ENCODE measurements at regions not wholly inside any gene's neighbourhood (a gene's known extent, or its start where the extent isn't known, plus 50 kb on each side); places are given as distances from the start of the nearest gene placed in this dataset.

- no peaks in the 10 kb centered on the region for H3K79me1 ChIP-seq (replicated peaks; ENCODE audit: low read length, poor library complexity, severe bottlenecking)
- no peak overlapping the region for H2AFZ ChIP-seq (ENCODE audit: low read depth, low read length)
- no peak overlapping the region for H3K23ac ChIP-seq (ENCODE audit: low read length in 2 of 2)
- H3K27ac ChIP-seq (ENCODE audit: low read length, poor library complexity, severe bottlenecking) = no peak overlapping the region
- peaks cover 3% of the 10 kb centered on the region for H3K4me1 ChIP-seq (ENCODE audit: control insufficient read depth, insufficient read depth, low read depth, low read length)
- peak overlapping the region; percentile 82 for H3K9ac ChIP-seq (ENCODE audit: low read length)
- H3K4me2 ChIP-seq (ENCODE audit: low read length, poor library complexity, severe bottlenecking) = no peak overlapping the region
- H4K8ac ChIP-seq (ENCODE audit: low read length) = no peak overlapping the region
- H3K14ac ChIP-seq (ENCODE audit: low read length in 2 of 2) = no peak overlapping the region
- H3K36me3 ChIP-seq (ENCODE audit: control insufficient read depth in 1 of 2, insufficient read depth in 2 of 2, low read depth in 1 of 2, low read length in 2 of 2) = no peaks in the 10 kb centered on the region
- H3K9me3 ChIP-seq (ENCODE audit: control insufficient read depth, low read length) = no peaks in the 10 kb centered on the region
- 96% methylated on average over 1 of the region's 1 CpG for WGBS
- DNase-seq = no peak
- no peak overlapping the region for H4K91ac ChIP-seq (ENCODE audit: low read length)
- H2BK12ac ChIP-seq (ENCODE audit: low read length in 2 of 2) = no peak overlapping the region
- no peak overlapping the region for H2BK15ac ChIP-seq (ENCODE audit: low read depth, poor library complexity, severe bottlenecking)
- no peak overlapping the region for H3K18ac ChIP-seq (ENCODE audit: low read depth in 1 of 2, low read length in 2 of 2)
- no peak overlapping the region for H2BK120ac ChIP-seq (ENCODE audit: low read depth, low read length)
- H2AK5ac ChIP-seq (ENCODE audit: low read length, severe bottlenecking) = no peak overlapping the region
- no peak overlapping the region for H3K4me3 ChIP-seq (ENCODE audit: insufficient read depth in 1 of 2, low read depth in 1 of 2, low read length in 2 of 2)
- H2BK5ac ChIP-seq (ENCODE audit: low read depth, low read length, poor library complexity, severe bottlenecking) = no peak overlapping the region
- no peak overlapping the region for H3K4ac ChIP-seq (ENCODE audit: low read depth in 1 of 2, low read length in 2 of 2)
- H3K27me3 ChIP-seq (ENCODE audit: control insufficient read depth in 1 of 2, insufficient read depth in 1 of 2, low read length in 2 of 2) = no peaks in the 10 kb centered on the region
Measured at GRCh38 chr3:153042088-153042487, 119.9 kb upstream of the RAP2B start.

GRCh38 chr3:153043729-153044328 is 118.2 kb upstream of the RAP2B start:
- no peak overlapping the region for H3K23ac ChIP-seq (ENCODE audit: low read length in 2 of 2)
- H3K4me1 ChIP-seq (ENCODE audit: control insufficient read depth, insufficient read depth, low read depth, low read length) = peaks cover under 1% of the 10 kb centered on the region
- no peak overlapping the region for H2BK12ac ChIP-seq (ENCODE audit: low read length in 2 of 2)
- H3K4ac ChIP-seq (ENCODE audit: low read depth in 1 of 2, low read length in 2 of 2) = no peak overlapping the region
- no peak overlapping the region for H4K91ac ChIP-seq (ENCODE audit: low read length)
- H3K14ac ChIP-seq (ENCODE audit: low read length in 2 of 2) = no peak overlapping the region
- no peaks in the 10 kb centered on the region for H3K27me3 ChIP-seq (ENCODE audit: control insufficient read depth in 1 of 2, insufficient read depth in 1 of 2, low read length in 2 of 2)
- no peaks in the 10 kb centered on the region for H3K79me1 ChIP-seq (replicated peaks; ENCODE audit: low read length, poor library complexity, severe bottlenecking)
- H2AK5ac ChIP-seq (ENCODE audit: low read length, severe bottlenecking) = no peak overlapping the region
- H3K4me3 ChIP-seq (ENCODE audit: insufficient read depth in 1 of 2, low read depth in 1 of 2, low read length in 2 of 2) = peak overlapping the region in 1 of 2 experiments; percentile 61
- peak; percentile 25 for DNase-seq
- no peak overlapping the region for H2BK5ac ChIP-seq (ENCODE audit: low read depth, low read length, poor library complexity, severe bottlenecking)
- no peak overlapping the region for H3K4me2 ChIP-seq (ENCODE audit: low read length, poor library complexity, severe bottlenecking)
- H3K18ac ChIP-seq (ENCODE audit: low read depth in 1 of 2, low read length in 2 of 2) = no peak overlapping the region
- H4K8ac ChIP-seq (ENCODE audit: low read length) = no peak overlapping the region
- 45% methylated on average over 1 of the region's 3 CpGs for WGBS
- no peaks in the 10 kb centered on the region for H3K36me3 ChIP-seq (ENCODE audit: control insufficient read depth in 1 of 2, insufficient read depth in 2 of 2, low read depth in 1 of 2, low read length in 2 of 2)
- H2AFZ ChIP-seq (ENCODE audit: low read depth, low read length) = no peak overlapping the region
- no peak overlapping the region for H2BK15ac ChIP-seq (ENCODE audit: low read depth, poor library complexity, severe bottlenecking)
- no peak overlapping the region for H2BK120ac ChIP-seq (ENCODE audit: low read depth, low read length)
- H3K27ac ChIP-seq (ENCODE audit: low read length, poor library complexity, severe bottlenecking) = peak overlapping the region; percentile 61
- no peaks in the 10 kb centered on the region for H3K9me3 ChIP-seq (ENCODE audit: control insufficient read depth, low read length)
- peak overlapping the region; percentile 82 for H3K9ac ChIP-seq (ENCODE audit: low read length)

GRCh38 chr3:153045150-153045549 is 116.9 kb upstream of the RAP2B start:
- H2AFZ ChIP-seq (ENCODE audit: low read depth, low read length) = no peak overlapping the region
- no peaks in the 10 kb centered on the region for H3K4me1 ChIP-seq (ENCODE audit: control insufficient read depth, insufficient read depth, low read depth, low read length)
- no peak overlapping the region for H3K9ac ChIP-seq (ENCODE audit: low read length)
- no peaks in the 10 kb centered on the region for H3K27me3 ChIP-seq (ENCODE audit: control insufficient read depth in 1 of 2, insufficient read depth in 1 of 2, low read length in 2 of 2)
- H2BK12ac ChIP-seq (ENCODE audit: low read length in 2 of 2) = no peak overlapping the region
- H4K91ac ChIP-seq (ENCODE audit: low read length) = no peak overlapping the region
- no peak for DNase-seq
- H3K36me3 ChIP-seq (ENCODE audit: control insufficient read depth in 1 of 2, insufficient read depth in 2 of 2, low read depth in 1 of 2, low read length in 2 of 2) = no peaks in the 10 kb centered on the region
- no peak overlapping the region for H2AK5ac ChIP-seq (ENCODE audit: low read length, severe bottlenecking)
- H3K18ac ChIP-seq (ENCODE audit: low read depth in 1 of 2, low read length in 2 of 2) = no peak overlapping the region
- no peak overlapping the region for H3K4ac ChIP-seq (ENCODE audit: low read depth in 1 of 2, low read length in 2 of 2)
- H3K79me1 ChIP-seq (replicated peaks; ENCODE audit: low read length, poor library complexity, severe bottlenecking) = no peaks in the 10 kb centered on the region
- no peak overlapping the region for H3K4me3 ChIP-seq (ENCODE audit: insufficient read depth in 1 of 2, low read depth in 1 of 2, low read length in 2 of 2)
- no peak overlapping the region for H3K27ac ChIP-seq (ENCODE audit: low read length, poor library complexity, severe bottlenecking)
- no peaks in the 10 kb centered on the region for H3K9me3 ChIP-seq (ENCODE audit: control insufficient read depth, low read length)
- H3K23ac ChIP-seq (ENCODE audit: low read length in 2 of 2) = no peak overlapping the region
- H2BK120ac ChIP-seq (ENCODE audit: low read depth, low read length) = no peak overlapping the region
- H4K8ac ChIP-seq (ENCODE audit: low read length) = no peak overlapping the region
- no peak overlapping the region for H2BK5ac ChIP-seq (ENCODE audit: low read depth, low read length, poor library complexity, severe bottlenecking)
- H3K4me2 ChIP-seq (ENCODE audit: low read length, poor library complexity, severe bottlenecking) = no peak overlapping the region
- H2BK15ac ChIP-seq (ENCODE audit: low read depth, poor library complexity, severe bottlenecking) = no peak overlapping the region
- no peak overlapping the region for H3K14ac ChIP-seq (ENCODE audit: low read length in 2 of 2)

- peak overlapping the region in 1 of 2 experiments; percentile 37 for H3K18ac ChIP-seq (ENCODE audit: low read depth in 1 of 2, low read length in 2 of 2)
- no peaks in the 10 kb centered on the region for H3K27me3 ChIP-seq (ENCODE audit: control insufficient read depth in 1 of 2, insufficient read depth in 1 of 2, low read length in 2 of 2)
- H2BK12ac ChIP-seq (ENCODE audit: low read length in 2 of 2) = peak overlapping the region; percentile 59 to 84
- WGBS = 84% methylated on average over 6 of the region's 6 CpGs
- no peak overlapping the region for H3K9ac ChIP-seq (ENCODE audit: low read length)
- H2AK5ac ChIP-seq (ENCODE audit: low read length, severe bottlenecking) = peak overlapping the region; percentile 87
- H4K8ac ChIP-seq (ENCODE audit: low read length) = no peak overlapping the region
- H3K4me1 ChIP-seq (ENCODE audit: control insufficient read depth, insufficient read depth, low read depth, low read length) = peaks cover 3% of the 10 kb centered on the region
- H2BK5ac ChIP-seq (ENCODE audit: low read depth, low read length, poor library complexity, severe bottlenecking) = no peak overlapping the region
- no peak overlapping the region for H3K14ac ChIP-seq (ENCODE audit: low read length in 2 of 2)
- H3K27ac ChIP-seq (ENCODE audit: low read length, poor library complexity, severe bottlenecking) = peak overlapping the region; percentile 18
- peak overlapping the region in 1 of 2 experiments; percentile 89 for H3K4ac ChIP-seq (ENCODE audit: low read depth in 1 of 2, low read length in 2 of 2)
- no peaks in the 10 kb centered on the region for H3K36me3 ChIP-seq (ENCODE audit: control insufficient read depth in 1 of 2, insufficient read depth in 2 of 2, low read depth in 1 of 2, low read length in 2 of 2)
- no peaks in the 10 kb centered on the region for H3K9me3 ChIP-seq (ENCODE audit: control insufficient read depth, low read length)
- no peaks in the 10 kb centered on the region for H3K79me1 ChIP-seq (replicated peaks; ENCODE audit: low read length, poor library complexity, severe bottlenecking)
- no peak overlapping the region for H2AFZ ChIP-seq (ENCODE audit: low read depth, low read length)
- no peak overlapping the region for H3K23ac ChIP-seq (ENCODE audit: low read length in 2 of 2)
- H3K4me3 ChIP-seq (ENCODE audit: insufficient read depth in 1 of 2, low read depth in 1 of 2, low read length in 2 of 2) = no peak overlapping the region
- no peak overlapping the region for H3K4me2 ChIP-seq (ENCODE audit: low read length, poor library complexity, severe bottlenecking)
- no peak overlapping the region for H2BK120ac ChIP-seq (ENCODE audit: low read depth, low read length)
- peak overlapping the region; percentile 3 for H2BK15ac ChIP-seq (ENCODE audit: low read depth, poor library complexity, severe bottlenecking)
- no peak overlapping the region for H4K91ac ChIP-seq (ENCODE audit: low read length)
- DNase-seq = no peak
Measured at GRCh38 chr3:153050978-153051377, 111.0 kb upstream of the RAP2B start.
